GM12864 (cell line): ENCODE measurements at regions not wholly inside any gene's neighbourhood (a gene's known extent, or its start where the extent isn't known, plus 50 kb on each side); places are given as distances from the start of the nearest gene placed in this dataset.

Experiments
- DNase-seq: peaks from one replicate; pipeline ENCODE4 v3.0.0-alpha.2; 2011; ENCODE audit warnings: low read depth
- H3K4me3 ChIP-seq: 2 replicates; pipeline ENCODE4 v1.5.1; 2011; ENCODE audit warnings: mild to moderate bottlenecking, low read depth, low read length, control low read depth
- CTCF ChIP-seq: IDR thresholded peaks from 2 replicates; pipeline ENCODE4 v1.5.1; 2011; ENCODE audit warnings: low read depth, mild to moderate bottlenecking, moderate library complexity, low read length, control low read depth, inconsistent platforms; ENCODE audit errors: missing control alignments

- no peak for DNase-seq
- no peak for TF ChIP-seq CTCF
- no peak overlapping the region for H3K4me3 ChIP-seq
Observed at GRCh38 chr5:171633776-171634470, 151.7 kb upstream of the SMIM23 start.

GRCh38 chr5:171634511-171634910 is 151.1 kb upstream of the SMIM23 start:
- DNase-seq = no peak
- TF ChIP-seq CTCF = no peak
- H3K4me3 ChIP-seq = no peak overlapping the region

GRCh38 chr5:171635028-171635427 is 150.6 kb upstream of the SMIM23 start:
- TF ChIP-seq CTCF = no peak
- DNase-seq = no peak
- H3K4me3 ChIP-seq = no peak overlapping the region

GRCh38 chr5:171635561-171636245 is 149.9 kb upstream of the SMIM23 start:
- no peak for TF ChIP-seq CTCF
- DNase-seq = no peak
- H3K4me3 ChIP-seq = no peak overlapping the region

GRCh38 chr5:171637811-171638210 is 147.8 kb upstream of the SMIM23 start:
- no peak overlapping the region for H3K4me3 ChIP-seq
- TF ChIP-seq CTCF = no peak
- no peak for DNase-seq

GRCh38 chr5:171639205-171639621 is 146.4 kb upstream of the SMIM23 start:
- H3K4me3 ChIP-seq = no peak overlapping the region
- no peak for TF ChIP-seq CTCF
- DNase-seq = no peak

- no peak for TF ChIP-seq CTCF
- no peak overlapping the region for H3K4me3 ChIP-seq
- DNase-seq = no peak
Observed at GRCh38 chr5:171639966-171640365, 145.7 kb upstream of the SMIM23 start.
